ENCODE measurements at regions not wholly inside any gene's neighbourhood (a gene's known extent, or its start where the extent isn't known, plus 50 kb on each side); places are given as distances from the start of the nearest gene placed in this dataset.
"Not testable (repeated sequence)": the region's sequence is repeated elsewhere in the genome, so short reads cannot be mapped to it uniquely, and the experiment has no call there.

DNA sequence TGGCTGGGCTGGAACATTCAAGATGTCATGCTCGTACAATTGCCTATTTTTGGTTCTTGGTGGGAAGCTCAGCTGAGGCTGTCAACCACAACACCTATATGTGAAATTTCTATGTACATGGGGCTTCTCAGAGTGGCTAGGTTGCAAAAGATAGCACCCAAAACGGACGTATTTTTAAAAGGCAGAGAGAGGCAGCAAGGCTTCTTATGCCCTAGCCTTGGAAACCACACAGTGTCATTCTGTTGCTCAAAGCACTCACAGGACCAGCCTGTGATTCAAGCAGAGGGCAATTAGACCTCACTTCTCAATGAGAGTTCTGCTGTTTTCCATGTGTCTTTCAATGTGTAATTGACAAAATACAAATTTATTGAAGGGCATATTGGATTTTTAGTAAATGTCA, 134.0 kb downstream of the GXYLT1 start:
- no peaks in the 10 kb centered on the region for H3K9me3 ChIP-seq (ENCODE audit: control insufficient read depth, insufficient read depth, low read length)
- H3K27me3 ChIP-seq (ENCODE audit: control insufficient read depth, insufficient read depth, low read length), result no peaks in the 10 kb centered on the region
- H3K9ac ChIP-seq (ENCODE audit: low read depth, low read length), result no peak overlapping the region
- no peaks in the 10 kb centered on the region for H3K4me1 ChIP-seq (ENCODE audit: control insufficient read depth, insufficient read depth, low read length)
- H3K27ac ChIP-seq (ENCODE audit: low read depth, low read length), result no peak overlapping the region
- no peak overlapping the region for H3K4me3 ChIP-seq (ENCODE audit: low read depth, low read length)
- no peaks in the 10 kb centered on the region for H3K36me3 ChIP-seq (ENCODE audit: control insufficient read depth, insufficient read depth, low read length)

DNA sequence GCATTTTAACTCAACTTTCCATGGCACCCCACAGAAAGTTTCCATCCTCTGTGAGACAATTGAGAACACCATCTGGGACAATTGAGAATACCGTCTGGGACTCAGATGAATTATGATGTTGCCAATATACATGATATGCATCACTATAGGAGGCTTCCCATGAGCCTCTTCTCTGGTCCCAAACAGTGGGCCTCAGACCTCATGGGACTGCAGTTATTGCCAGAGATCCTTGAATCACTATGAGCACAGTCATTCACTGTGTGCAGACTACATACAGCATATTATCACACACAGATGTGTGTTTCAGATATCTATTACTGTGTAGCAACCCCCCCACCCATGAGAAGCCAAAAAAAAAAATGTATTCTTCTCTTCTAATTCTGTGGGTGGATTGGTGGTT, 134.4 kb downstream of the GXYLT1 start:
- H3K9ac ChIP-seq (ENCODE audit: low read depth, low read length), result no peak overlapping the region
- no peaks in the 10 kb centered on the region for H3K27me3 ChIP-seq (ENCODE audit: control insufficient read depth, insufficient read depth, low read length)
- no peak overlapping the region for H3K4me3 ChIP-seq (ENCODE audit: low read depth, low read length)
- H3K9me3 ChIP-seq (ENCODE audit: control insufficient read depth, insufficient read depth, low read length), result no peaks in the 10 kb centered on the region
- no peak overlapping the region for H3K27ac ChIP-seq (ENCODE audit: low read depth, low read length)
- H3K4me1 ChIP-seq (ENCODE audit: control insufficient read depth, insufficient read depth, low read length), result no peaks in the 10 kb centered on the region
- H3K36me3 ChIP-seq (ENCODE audit: control insufficient read depth, insufficient read depth, low read length), result no peaks in the 10 kb centered on the region

DNA sequence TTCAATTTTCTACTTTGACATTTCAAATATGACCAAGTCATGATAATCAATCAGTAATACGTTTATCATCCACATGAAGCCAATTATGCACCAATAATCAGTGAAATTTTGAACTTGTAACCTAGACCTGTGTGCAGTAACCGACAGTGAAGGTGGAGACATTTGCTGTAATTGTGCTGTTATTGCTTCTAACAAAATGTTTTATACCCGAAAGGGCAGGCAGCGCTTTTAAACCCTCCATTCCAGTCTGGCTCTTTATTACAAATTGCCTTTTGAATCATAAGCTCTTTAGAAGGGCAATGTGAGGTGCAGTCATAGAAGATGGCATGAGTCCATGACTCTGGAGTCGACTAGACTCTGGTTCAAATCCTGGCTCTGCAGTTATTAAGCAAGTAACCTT, 135.7 kb downstream of the GXYLT1 start:
- Histone ChIP-seq H3K27me3 (ENCODE audit: control insufficient read depth, insufficient read depth, low read length) (no peaks in the 10 kb centered on the region), H3K9ac (ENCODE audit: low read depth, low read length) (no peak overlapping the region), H3K9me3 (ENCODE audit: control insufficient read depth, insufficient read depth, low read length) (no peaks in the 10 kb centered on the region), H3K36me3 (ENCODE audit: control insufficient read depth, insufficient read depth, low read length) (no peaks in the 10 kb centered on the region), H3K4me1 (ENCODE audit: control insufficient read depth, insufficient read depth, low read length) (no peaks in the 10 kb centered on the region), H3K4me3 (ENCODE audit: low read depth, low read length) (no peak overlapping the region), H3K27ac (ENCODE audit: low read depth, low read length) (no peak overlapping the region)

DNA sequence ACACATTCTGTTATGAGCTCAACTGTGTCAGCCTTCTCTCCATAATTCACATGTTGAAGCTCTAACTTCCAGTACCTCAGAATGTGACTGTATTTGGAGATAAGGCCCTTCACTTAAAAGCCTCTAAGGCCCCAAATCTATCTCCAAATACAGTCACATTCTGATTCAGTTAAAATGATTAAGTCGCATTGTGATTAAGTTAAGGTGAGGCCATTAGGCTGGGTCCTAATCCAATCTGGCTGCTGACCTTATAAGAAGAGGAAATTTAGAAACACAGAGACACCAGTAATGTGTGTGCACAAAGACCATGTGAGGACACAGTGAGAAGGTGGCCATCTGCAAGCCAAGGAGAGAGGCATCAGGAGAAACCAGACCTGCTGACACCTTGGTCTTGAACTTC, 141.6 kb downstream of the GXYLT1 start:
- no peaks in the 10 kb centered on the region for H3K36me3 ChIP-seq (ENCODE audit: control insufficient read depth, insufficient read depth, low read length)
- H3K4me1 ChIP-seq (ENCODE audit: control insufficient read depth, insufficient read depth, low read length), result no peaks in the 10 kb centered on the region
- no peak overlapping the region for H3K4me3 ChIP-seq (ENCODE audit: low read depth, low read length)
- no peaks in the 10 kb centered on the region for H3K9me3 ChIP-seq (ENCODE audit: control insufficient read depth, insufficient read depth, low read length)
- no peaks in the 10 kb centered on the region for H3K27me3 ChIP-seq (ENCODE audit: control insufficient read depth, insufficient read depth, low read length)
- no peak overlapping the region for H3K27ac ChIP-seq (ENCODE audit: low read depth, low read length)
- H3K9ac ChIP-seq (ENCODE audit: low read depth, low read length), result no peak overlapping the region

DNA sequence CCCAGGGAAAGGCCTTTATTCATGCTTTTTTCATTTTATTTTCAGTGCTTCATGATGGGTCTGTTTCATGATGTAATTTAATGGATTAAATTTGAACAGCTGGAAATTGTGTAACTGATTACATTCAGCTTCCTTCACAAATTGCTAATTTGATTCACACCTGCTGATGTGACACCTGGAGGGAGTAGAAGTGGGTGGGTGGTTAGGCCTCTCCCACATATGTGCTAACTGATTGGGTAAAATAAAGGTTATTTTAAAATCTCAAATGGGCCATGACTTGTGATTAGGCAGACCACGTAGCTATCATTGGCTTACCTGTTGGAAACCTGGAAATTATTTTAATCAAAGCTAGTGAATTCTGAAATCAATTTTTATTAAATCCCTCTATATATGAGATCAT, 142.1 kb downstream of the GXYLT1 start:
- no peak overlapping the region for H3K4me3 ChIP-seq (ENCODE audit: low read depth, low read length)
- no peaks in the 10 kb centered on the region for H3K36me3 ChIP-seq (ENCODE audit: control insufficient read depth, insufficient read depth, low read length)
- no peak overlapping the region for H3K9ac ChIP-seq (ENCODE audit: low read depth, low read length)
- H3K27me3 ChIP-seq (ENCODE audit: control insufficient read depth, insufficient read depth, low read length), result no peaks in the 10 kb centered on the region
- no peaks in the 10 kb centered on the region for H3K4me1 ChIP-seq (ENCODE audit: control insufficient read depth, insufficient read depth, low read length)
- no peak overlapping the region for H3K27ac ChIP-seq (ENCODE audit: low read depth, low read length)
- H3K9me3 ChIP-seq (ENCODE audit: control insufficient read depth, insufficient read depth, low read length), result no peaks in the 10 kb centered on the region

DNA sequence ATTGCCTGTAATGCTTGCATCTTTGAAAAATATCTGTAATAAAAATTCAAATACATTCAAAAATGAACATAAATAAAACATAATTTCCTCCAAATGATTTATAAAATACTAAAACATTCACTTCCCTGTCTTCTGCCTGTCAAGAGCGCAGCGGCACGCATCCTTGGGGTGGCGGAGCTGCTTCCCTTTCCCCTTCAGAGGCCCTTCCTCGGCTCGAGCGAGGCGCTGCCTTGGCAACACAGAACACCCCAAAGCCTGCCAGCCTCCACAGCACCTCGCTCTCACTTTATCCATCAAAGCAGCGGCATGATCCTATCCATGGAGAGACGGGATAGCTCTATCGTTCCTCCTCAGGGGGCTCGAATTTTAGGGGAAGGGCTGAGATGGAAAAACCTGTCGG, 146.2 kb downstream of the GXYLT1 start:
- Histone ChIP-seq H3K4me1 (ENCODE audit: control insufficient read depth, insufficient read depth, low read length) (no peaks in the 10 kb centered on the region), H3K36me3 (ENCODE audit: control insufficient read depth, insufficient read depth, low read length) (no peaks in the 10 kb centered on the region), H3K9me3 (ENCODE audit: control insufficient read depth, insufficient read depth, low read length) (no peaks in the 10 kb centered on the region), H3K4me3 (ENCODE audit: low read depth, low read length) (no peak overlapping the region), H3K27me3 (ENCODE audit: control insufficient read depth, insufficient read depth, low read length) (no peaks in the 10 kb centered on the region), H3K9ac (ENCODE audit: low read depth, low read length) (no peak overlapping the region), H3K27ac (ENCODE audit: low read depth, low read length) (no peak overlapping the region)

DNA sequence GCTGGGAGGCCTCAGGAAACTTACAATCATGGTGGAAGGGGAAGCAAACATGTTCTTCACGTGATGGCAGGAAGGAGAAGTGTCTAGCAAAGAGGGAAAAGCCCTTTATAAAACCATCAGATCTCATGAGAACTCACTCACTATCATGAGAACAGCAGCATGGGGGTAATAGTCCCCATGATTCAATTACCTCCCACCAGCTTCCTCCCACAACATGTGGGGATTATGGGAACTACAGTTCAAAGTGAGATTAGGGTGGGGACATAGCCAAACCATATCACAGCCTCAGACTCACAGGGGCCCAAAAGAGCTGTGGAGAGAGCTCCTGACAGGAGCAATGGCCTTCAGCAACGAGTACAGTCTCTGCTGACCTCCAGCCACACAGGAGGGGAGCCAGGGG, 151.4 kb downstream of the GXYLT1 start:
- no peaks in the 10 kb centered on the region for H3K4me1 ChIP-seq (ENCODE audit: control insufficient read depth, insufficient read depth, low read length)
- no peak overlapping the region for H3K4me3 ChIP-seq (ENCODE audit: low read depth, low read length)
- H3K9me3 ChIP-seq (ENCODE audit: control insufficient read depth, insufficient read depth, low read length), result 0 out of 2 replicates have a peak, but pooled peaks cover 2% of the 10 kb centered on the region
- H3K27ac ChIP-seq (ENCODE audit: low read depth, low read length), result no peak overlapping the region
- H3K9ac ChIP-seq (ENCODE audit: low read depth, low read length), result no peak overlapping the region
- no peaks in the 10 kb centered on the region for H3K36me3 ChIP-seq (ENCODE audit: control insufficient read depth, insufficient read depth, low read length)
- no peaks in the 10 kb centered on the region for H3K27me3 ChIP-seq (ENCODE audit: control insufficient read depth, insufficient read depth, low read length)

DNA sequence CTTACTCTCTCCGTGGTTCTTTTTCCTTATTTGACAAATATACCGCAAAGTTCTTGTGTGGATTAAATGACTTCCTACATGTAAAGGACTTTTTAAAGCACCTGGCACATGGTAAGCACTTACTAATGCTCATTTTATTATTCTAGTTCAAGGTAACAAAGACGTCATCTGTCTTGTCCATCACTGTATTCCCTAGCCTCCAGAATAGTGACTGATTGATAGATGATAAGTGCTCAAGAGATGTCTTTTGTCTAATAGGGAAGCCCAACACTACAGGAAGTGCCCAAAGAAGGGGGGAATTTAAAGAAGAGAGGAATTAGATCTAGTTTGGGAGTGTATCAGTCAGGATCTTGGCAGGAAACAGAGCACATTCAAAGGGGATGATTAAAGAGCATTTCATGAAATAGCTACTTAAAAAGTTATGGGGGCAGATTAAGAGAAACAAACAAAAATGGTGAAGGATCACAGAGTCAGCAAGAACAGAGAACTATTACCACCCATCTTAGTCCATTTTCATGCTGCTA, 151.9 kb downstream of the GXYLT1 start:
- H3K4me1 ChIP-seq (ENCODE audit: control insufficient read depth, insufficient read depth, low read length), result no peaks in the 10 kb centered on the region
- H3K27ac ChIP-seq (ENCODE audit: low read depth, low read length), result no peak overlapping the region
- 0 out of 2 replicates have a peak, but pooled peaks cover 2% of the 10 kb centered on the region for H3K9me3 ChIP-seq (ENCODE audit: control insufficient read depth, insufficient read depth, low read length)
- H3K4me3 ChIP-seq (ENCODE audit: low read depth, low read length), result no peak overlapping the region
- no peak overlapping the region for H3K9ac ChIP-seq (ENCODE audit: low read depth, low read length)
- H3K36me3 ChIP-seq (ENCODE audit: control insufficient read depth, insufficient read depth, low read length), result no peaks in the 10 kb centered on the region
- no peaks in the 10 kb centered on the region for H3K27me3 ChIP-seq (ENCODE audit: control insufficient read depth, insufficient read depth, low read length)

DNA sequence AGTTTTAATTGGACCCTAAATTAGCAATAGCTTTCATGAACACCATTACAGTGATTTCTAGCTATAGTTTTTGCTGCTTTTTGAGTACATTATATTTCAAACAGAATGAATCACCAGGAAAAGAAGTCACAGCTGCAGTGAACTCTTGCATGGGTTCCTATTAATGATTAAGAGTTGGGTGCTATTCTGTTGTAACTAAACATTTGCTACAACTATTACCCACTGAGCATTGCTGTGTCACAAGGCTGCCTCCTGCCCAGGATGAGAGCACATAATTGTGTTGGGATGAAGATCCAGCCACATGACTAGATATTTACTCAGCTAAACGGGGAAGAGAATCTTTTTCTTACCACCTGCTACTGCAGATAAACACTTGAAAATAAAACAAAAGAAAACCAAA, 152.7 kb downstream of the GXYLT1 start:
- Histone ChIP-seq H3K9me3 (ENCODE audit: control insufficient read depth, insufficient read depth, low read length) (0 out of 2 replicates have a peak, but pooled peaks cover 2% of the 10 kb centered on the region), H3K4me1 (ENCODE audit: control insufficient read depth, insufficient read depth, low read length) (no peaks in the 10 kb centered on the region), H3K36me3 (ENCODE audit: control insufficient read depth, insufficient read depth, low read length) (no peaks in the 10 kb centered on the region), H3K27me3 (ENCODE audit: control insufficient read depth, insufficient read depth, low read length) (no peaks in the 10 kb centered on the region), H3K27ac (ENCODE audit: low read depth, low read length) (no peak overlapping the region), H3K9ac (ENCODE audit: low read depth, low read length) (no peak overlapping the region), H3K4me3 (ENCODE audit: low read depth, low read length) (no peak overlapping the region)

DNA sequence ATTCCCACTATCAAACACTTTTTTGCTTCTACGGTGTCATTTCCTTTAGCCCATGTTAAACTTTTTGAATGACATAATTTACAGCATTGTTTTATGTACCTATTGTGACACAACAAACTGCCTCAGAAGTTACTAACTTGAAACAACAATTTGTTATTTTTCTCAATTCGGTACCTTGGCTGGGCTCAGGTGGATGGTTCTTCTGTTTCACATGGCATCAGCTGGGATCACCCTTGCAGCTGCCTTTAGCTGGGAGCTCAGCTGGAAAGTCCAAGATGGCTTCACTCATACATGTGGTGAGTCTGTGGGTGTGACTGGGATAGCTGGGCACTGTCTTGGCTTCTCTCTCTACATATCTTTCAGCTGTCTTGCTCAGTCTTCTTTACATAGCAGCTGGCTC, 156.0 kb downstream of the GXYLT1 start:
- H3K9ac ChIP-seq (ENCODE audit: low read depth, low read length), result no peak overlapping the region
- H3K9me3 ChIP-seq (ENCODE audit: control insufficient read depth, insufficient read depth, low read length), result 0 out of 2 replicates have a peak, but pooled peaks cover 2% of the 10 kb centered on the region
- peaks cover under 1% of the 10 kb centered on the region; the same call in 1 of the 2 replicates for H3K4me1 ChIP-seq (ENCODE audit: control insufficient read depth, insufficient read depth, low read length)
- H3K36me3 ChIP-seq (ENCODE audit: control insufficient read depth, insufficient read depth, low read length), result no peaks in the 10 kb centered on the region
- H3K27me3 ChIP-seq (ENCODE audit: control insufficient read depth, insufficient read depth, low read length), result no peaks in the 10 kb centered on the region
- no peak overlapping the region for H3K27ac ChIP-seq (ENCODE audit: low read depth, low read length)
- no peak overlapping the region for H3K4me3 ChIP-seq (ENCODE audit: low read depth, low read length)

DNA sequence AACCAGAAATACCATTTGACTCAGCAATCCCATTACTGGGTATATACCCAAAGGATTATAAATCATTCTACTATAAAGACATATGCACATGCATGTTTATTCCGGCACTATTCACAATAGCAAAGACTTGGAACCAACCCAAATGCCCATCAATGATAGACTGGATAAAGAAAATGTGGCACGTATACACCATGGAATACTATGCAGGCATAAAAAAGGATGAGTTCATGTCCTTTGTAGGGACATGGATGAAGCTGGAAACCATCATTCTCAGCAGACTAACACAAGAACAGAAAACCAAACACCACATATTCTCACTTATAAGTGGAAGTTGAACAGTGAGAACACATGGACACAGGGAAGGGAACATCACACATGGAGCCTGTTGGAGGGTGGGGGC, 158.2 kb downstream of the GXYLT1 start:
- not testable (repeated sequence) for H3K27ac ChIP-seq (ENCODE audit: low read depth, low read length); H3K9ac ChIP-seq (ENCODE audit: low read depth, low read length); H3K36me3 ChIP-seq (ENCODE audit: control insufficient read depth, insufficient read depth, low read length); H3K27me3 ChIP-seq (ENCODE audit: control insufficient read depth, insufficient read depth, low read length); H3K4me3 ChIP-seq (ENCODE audit: low read depth, low read length); H3K9me3 ChIP-seq (ENCODE audit: control insufficient read depth, insufficient read depth, low read length)
- peaks cover 10% of the 10 kb centered on the region; the same call in 1 of the 2 replicates for H3K4me1 ChIP-seq (ENCODE audit: control insufficient read depth, insufficient read depth, low read length)

DNA sequence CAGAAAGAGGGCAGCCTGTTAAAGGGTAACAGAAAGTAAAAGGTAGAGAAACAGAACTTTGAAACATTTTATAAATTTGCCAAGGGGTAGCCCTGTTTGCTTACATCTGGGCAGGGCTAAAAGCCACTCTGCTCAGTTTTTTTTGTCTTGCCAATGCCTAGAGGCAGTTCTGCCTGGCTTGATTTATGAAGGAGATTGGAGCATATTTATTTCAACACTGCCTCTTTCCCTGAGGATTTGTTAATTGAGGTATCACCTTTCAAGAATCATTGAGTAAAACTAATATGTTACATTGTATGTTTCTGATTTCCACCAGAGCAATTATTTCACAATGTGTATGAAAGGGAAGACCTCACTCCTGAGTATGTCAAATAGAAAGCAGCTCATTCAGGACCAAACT, 160.8 kb downstream of the GXYLT1 start:
- H3K27me3 ChIP-seq (ENCODE audit: control insufficient read depth, insufficient read depth, low read length), result no peaks in the 10 kb centered on the region
- no peak overlapping the region for H3K27ac ChIP-seq (ENCODE audit: low read depth, low read length)
- H3K9ac ChIP-seq (ENCODE audit: low read depth, low read length), result no peak overlapping the region
- H3K36me3 ChIP-seq (ENCODE audit: control insufficient read depth, insufficient read depth, low read length), result no peaks in the 10 kb centered on the region
- H3K4me1 ChIP-seq (ENCODE audit: control insufficient read depth, insufficient read depth, low read length), result peaks cover 10% of the 10 kb centered on the region; the same call in 1 of the 2 replicates
- H3K4me3 ChIP-seq (ENCODE audit: low read depth, low read length), result no peak overlapping the region
- peaks cover 9% of the 10 kb centered on the region for H3K9me3 ChIP-seq (ENCODE audit: control insufficient read depth, insufficient read depth, low read length)

All from HUES48 (cell line).